HepG2 (cell line): ENCODE measurements at regions not wholly inside any gene's neighbourhood (a gene's known extent, or its start where the extent isn't known, plus 50 kb on each side); places are given as distances from the start of the nearest gene placed in this dataset.

Experiments used
- BRD4 ChIP-seq: sonication (generic); formaldehyde crosslinking; IDR thresholded peaks from 2 replicates; pipeline ENCODE4 v1.4.0; 2020; ENCODE audit warnings: missing genetic modification reagents
- CBX2 ChIP-seq, 2 experiments: fragments of 200-600 bp in 1 of 2; sonication (generic); formaldehyde crosslinking in 1 of 2; IDR thresholded peaks; 2 replicates each; pipeline versions ENCODE4 v1.7.0 to v1.8.1; 2018 to 2022; ENCODE audit warnings: low read depth in 2 of 2, low read length in 1 of 2, mild to moderate bottlenecking in 1 of 2, missing genetic modification reagents in 1 of 2
- HOXA3 ChIP-seq: sonication (generic); formaldehyde crosslinking; IDR thresholded peaks from 2 replicates; pipeline ENCODE4 v1.5.0; 2020; ENCODE audit warnings: missing genetic modification reagents
- KDM2A ChIP-seq: sonication (generic); formaldehyde crosslinking; IDR thresholded peaks from 2 replicates; pipeline ENCODE4 v1.4.0; 2020; ENCODE audit warnings: low read depth, missing genetic modification reagents, borderline replicate concordance
- KDM6A ChIP-seq: IDR thresholded peaks from 2 replicates; pipeline ENCODE4 v1.6.1; 2016; ENCODE audit warnings: low read depth
- NFE2 ChIP-seq: sonication (generic); formaldehyde crosslinking; IDR thresholded peaks from 2 replicates; pipeline ENCODE4 v1.4.0; 2020; ENCODE audit warnings: missing genetic modification reagents
- NFYC ChIP-seq: IDR thresholded peaks from 2 replicates; pipeline ENCODE4 v1.6.1; 2016; ENCODE audit warnings: missing genetic modification reagents, missing compliant biosample characterization
- SOX6 ChIP-seq, 2 experiments: fragments of 450-650 bp in 1 of 2; sonication (generic) in 1 of 2; formaldehyde crosslinking in 1 of 2; IDR thresholded peaks; 2 replicates each; pipeline versions ENCODE4 v1.4.0 to v1.6.1; 2017 to 2020; ENCODE audit warnings: antibody characterized with exemption in 1 of 2, mild to moderate bottlenecking in 1 of 2, missing genetic modification reagents in 1 of 2
- TCF12 ChIP-seq, 2 experiments: fragments of 450-650 bp in 1 of 2; sonication (generic) in 1 of 2; formaldehyde crosslinking in 1 of 2; IDR thresholded peaks; 2 replicates each; pipeline versions ENCODE4 v1.6.1 to v1.8.0; 2017 to 2022; ENCODE audit warnings: antibody characterized with exemption in 1 of 2, mild to moderate bottlenecking in 1 of 2, missing genetic modification reagents in 1 of 2, moderate library complexity in 1 of 2
- TCF7 ChIP-seq: sonication (generic); IDR thresholded peaks from 2 replicates; pipeline ENCODE4 v1.6.1; 2016; ENCODE audit warnings: antibody characterized with exemption, low read depth
- TOE1 ChIP-seq: sonication (generic); formaldehyde crosslinking; IDR thresholded peaks from 2 replicates; pipeline ENCODE4 v1.4.0; 2020; ENCODE audit warnings: mild to moderate bottlenecking, missing genetic modification reagents
- ZNF292 ChIP-seq: sonication (generic); formaldehyde crosslinking; IDR thresholded peaks from 2 replicates; pipeline ENCODE4 v1.8.1; 2022; ENCODE audit warnings: mild to moderate bottlenecking, low read depth, missing genetic modification reagents, borderline replicate concordance
- ZNF383 ChIP-seq: sonication (generic); formaldehyde crosslinking; IDR thresholded peaks from 2 replicates; pipeline ENCODE4 v1.4.0; 2020; ENCODE audit warnings: missing genetic modification reagents, mild to moderate bottlenecking, borderline replicate concordance
- ZNF496 ChIP-seq: sonication (generic); formaldehyde crosslinking; IDR thresholded peaks from 2 replicates; pipeline ENCODE4 v1.8.1; 2023; ENCODE audit warnings: mild to moderate bottlenecking, moderate library complexity, missing genetic modification reagents; ENCODE audit not compliant: insufficient replicate concordance
- ZNF660 ChIP-seq: sonication (generic); formaldehyde crosslinking; IDR thresholded peaks from 2 replicates; pipeline ENCODE4 v1.5.1; 2020; ENCODE audit warnings: mild to moderate bottlenecking, low read depth, missing genetic modification reagents, borderline replicate concordance
- TF ChIP-seq, protein P1 (sequence below): sonication (generic); formaldehyde crosslinking; IDR thresholded peaks from 2 replicates; pipeline ENCODE4 v1.5.1; 2020; ENCODE audit warnings: mild to moderate bottlenecking, missing genetic modification reagents, moderate library complexity
- TF ChIP-seq, protein P2 (sequence below): sonication (generic); formaldehyde crosslinking; IDR thresholded peaks from 2 replicates; pipeline ENCODE4 v1.4.0; 2020; ENCODE audit warnings: missing genetic modification reagents
- TF ChIP-seq, protein P3 (sequence below): sonication (generic); formaldehyde crosslinking; IDR thresholded peaks from 2 replicates; pipeline ENCODE4 v1.4.0; 2020; ENCODE audit warnings: mild to moderate bottlenecking, missing genetic modification reagents, borderline replicate concordance

DNA sequence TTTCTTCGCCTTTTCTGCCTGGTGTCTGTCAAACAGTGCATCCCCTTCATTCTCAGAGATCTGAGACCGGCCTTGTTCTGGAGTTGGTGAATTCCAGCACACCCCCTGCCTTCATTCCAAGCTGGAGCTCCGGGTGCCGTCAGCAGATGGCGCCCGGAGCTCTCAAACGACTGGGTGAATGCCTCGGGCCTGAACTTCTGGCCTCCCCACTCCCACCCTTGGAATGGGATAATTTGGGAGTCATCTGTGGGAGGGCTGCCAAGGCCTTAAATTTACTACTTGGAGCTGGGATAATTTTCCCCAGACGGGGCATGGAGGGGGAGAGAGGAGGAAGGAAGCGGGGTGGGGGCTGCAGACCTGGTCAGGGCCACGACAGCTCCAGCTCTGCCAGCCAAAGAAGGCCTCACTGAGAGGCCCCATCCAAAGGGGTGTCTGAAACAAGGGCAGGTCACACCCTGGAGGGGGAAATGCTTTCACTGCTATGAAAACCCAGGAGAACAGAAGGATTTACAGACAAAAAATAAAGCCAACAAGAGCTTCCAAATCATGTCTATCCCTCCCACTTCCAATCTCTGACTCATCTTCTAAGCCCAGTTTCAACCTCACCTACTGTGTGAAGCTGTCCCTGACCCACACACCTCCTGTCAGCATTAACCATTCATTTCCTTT is 187.9 kb downstream of the OPA1 start (continued):
- TF ChIP-seq KDM2A (CRISPR knock-in tag) = no peak
- TF ChIP-seq KDM6A (CRISPR knock-in tag) = no peak
- TF ChIP-seq NFYC (CRISPR knock-in tag) = no peak
- TF ChIP-seq TCF7 = no peak
- TF ChIP-seq CBX2 (IDR thresholded peaks at IDR 0.05; ENCODE audit: low read depth, low read length) = no peak
- no peak for TF ChIP-seq CBX2 (CRISPR knock-in tag; IDR thresholded peaks at IDR 0.05; ENCODE audit: low read depth)
- no peak for TF ChIP-seq TCF12 (IDR thresholded peaks at IDR 0.05)
- no peak for TF ChIP-seq TCF12 (CRISPR knock-in tag; IDR thresholded peaks at IDR 0.05)
- no peak for TF ChIP-seq ZNF496 (CRISPR knock-in tag)
- TF ChIP-seq, protein P1, sequence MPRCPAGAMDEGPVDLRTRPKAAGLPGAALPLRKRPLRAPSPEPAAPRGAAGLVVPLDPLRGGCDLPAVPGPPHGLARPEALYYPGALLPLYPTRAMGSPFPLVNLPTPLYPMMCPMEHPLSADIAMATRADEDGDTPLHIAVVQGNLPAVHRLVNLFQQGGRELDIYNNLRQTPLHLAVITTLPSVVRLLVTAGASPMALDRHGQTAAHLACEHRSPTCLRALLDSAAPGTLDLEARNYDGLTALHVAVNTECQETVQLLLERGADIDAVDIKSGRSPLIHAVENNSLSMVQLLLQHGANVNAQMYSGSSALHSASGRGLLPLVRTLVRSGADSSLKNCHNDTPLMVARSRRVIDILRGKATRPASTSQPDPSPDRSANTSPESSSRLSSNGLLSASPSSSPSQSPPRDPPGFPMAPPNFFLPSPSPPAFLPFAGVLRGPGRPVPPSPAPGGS (CRISPR knock-in tag) = no peak
- no peak for TF ChIP-seq ZNF383
- TF ChIP-seq NFE2 (CRISPR knock-in tag) = no peak
- no peak for TF ChIP-seq ZNF660
- TF ChIP-seq, protein P2, sequence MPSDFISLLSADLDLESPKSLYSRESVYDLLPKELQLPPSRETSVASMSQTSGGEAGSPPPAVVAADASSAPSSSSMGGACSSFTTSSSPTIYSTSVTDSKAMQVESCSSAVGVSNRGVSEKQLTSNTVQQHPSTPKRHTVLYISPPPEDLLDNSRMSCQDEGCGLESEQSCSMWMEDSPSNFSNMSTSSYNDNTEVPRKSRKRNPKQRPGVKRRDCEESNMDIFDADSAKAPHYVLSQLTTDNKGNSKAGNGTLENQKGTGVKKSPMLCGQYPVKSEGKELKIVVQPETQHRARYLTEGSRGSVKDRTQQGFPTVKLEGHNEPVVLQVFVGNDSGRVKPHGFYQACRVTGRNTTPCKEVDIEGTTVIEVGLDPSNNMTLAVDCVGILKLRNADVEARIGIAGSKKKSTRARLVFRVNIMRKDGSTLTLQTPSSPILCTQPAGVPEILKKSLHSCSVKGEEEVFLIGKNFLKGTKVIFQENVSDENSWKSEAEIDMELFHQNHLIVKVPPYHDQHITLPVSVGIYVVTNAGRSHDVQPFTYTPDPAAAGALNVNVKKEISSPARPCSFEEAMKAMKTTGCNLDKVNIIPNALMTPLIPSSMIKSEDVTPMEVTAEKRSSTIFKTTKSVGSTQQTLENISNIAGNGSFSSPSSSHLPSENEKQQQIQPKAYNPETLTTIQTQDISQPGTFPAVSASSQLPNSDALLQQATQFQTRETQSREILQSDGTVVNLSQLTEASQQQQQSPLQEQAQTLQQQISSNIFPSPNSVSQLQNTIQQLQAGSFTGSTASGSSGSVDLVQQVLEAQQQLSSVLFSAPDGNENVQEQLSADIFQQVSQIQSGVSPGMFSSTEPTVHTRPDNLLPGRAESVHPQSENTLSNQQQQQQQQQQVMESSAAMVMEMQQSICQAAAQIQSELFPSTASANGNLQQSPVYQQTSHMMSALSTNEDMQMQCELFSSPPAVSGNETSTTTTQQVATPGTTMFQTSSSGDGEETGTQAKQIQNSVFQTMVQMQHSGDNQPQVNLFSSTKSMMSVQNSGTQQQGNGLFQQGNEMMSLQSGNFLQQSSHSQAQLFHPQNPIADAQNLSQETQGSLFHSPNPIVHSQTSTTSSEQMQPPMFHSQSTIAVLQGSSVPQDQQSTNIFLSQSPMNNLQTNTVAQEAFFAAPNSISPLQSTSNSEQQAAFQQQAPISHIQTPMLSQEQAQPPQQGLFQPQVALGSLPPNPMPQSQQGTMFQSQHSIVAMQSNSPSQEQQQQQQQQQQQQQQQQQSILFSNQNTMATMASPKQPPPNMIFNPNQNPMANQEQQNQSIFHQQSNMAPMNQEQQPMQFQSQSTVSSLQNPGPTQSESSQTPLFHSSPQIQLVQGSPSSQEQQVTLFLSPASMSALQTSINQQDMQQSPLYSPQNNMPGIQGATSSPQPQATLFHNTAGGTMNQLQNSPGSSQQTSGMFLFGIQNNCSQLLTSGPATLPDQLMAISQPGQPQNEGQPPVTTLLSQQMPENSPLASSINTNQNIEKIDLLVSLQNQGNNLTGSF (CRISPR knock-in tag) = no peak
- TF ChIP-seq ZNF292 (CRISPR knock-in tag) = no peak
- TF ChIP-seq SOX6 (IDR thresholded peaks at IDR 0.05) = no peak
- no peak for TF ChIP-seq SOX6 (CRISPR knock-in tag; IDR thresholded peaks at IDR 0.05)
- TF ChIP-seq, protein P3, sequence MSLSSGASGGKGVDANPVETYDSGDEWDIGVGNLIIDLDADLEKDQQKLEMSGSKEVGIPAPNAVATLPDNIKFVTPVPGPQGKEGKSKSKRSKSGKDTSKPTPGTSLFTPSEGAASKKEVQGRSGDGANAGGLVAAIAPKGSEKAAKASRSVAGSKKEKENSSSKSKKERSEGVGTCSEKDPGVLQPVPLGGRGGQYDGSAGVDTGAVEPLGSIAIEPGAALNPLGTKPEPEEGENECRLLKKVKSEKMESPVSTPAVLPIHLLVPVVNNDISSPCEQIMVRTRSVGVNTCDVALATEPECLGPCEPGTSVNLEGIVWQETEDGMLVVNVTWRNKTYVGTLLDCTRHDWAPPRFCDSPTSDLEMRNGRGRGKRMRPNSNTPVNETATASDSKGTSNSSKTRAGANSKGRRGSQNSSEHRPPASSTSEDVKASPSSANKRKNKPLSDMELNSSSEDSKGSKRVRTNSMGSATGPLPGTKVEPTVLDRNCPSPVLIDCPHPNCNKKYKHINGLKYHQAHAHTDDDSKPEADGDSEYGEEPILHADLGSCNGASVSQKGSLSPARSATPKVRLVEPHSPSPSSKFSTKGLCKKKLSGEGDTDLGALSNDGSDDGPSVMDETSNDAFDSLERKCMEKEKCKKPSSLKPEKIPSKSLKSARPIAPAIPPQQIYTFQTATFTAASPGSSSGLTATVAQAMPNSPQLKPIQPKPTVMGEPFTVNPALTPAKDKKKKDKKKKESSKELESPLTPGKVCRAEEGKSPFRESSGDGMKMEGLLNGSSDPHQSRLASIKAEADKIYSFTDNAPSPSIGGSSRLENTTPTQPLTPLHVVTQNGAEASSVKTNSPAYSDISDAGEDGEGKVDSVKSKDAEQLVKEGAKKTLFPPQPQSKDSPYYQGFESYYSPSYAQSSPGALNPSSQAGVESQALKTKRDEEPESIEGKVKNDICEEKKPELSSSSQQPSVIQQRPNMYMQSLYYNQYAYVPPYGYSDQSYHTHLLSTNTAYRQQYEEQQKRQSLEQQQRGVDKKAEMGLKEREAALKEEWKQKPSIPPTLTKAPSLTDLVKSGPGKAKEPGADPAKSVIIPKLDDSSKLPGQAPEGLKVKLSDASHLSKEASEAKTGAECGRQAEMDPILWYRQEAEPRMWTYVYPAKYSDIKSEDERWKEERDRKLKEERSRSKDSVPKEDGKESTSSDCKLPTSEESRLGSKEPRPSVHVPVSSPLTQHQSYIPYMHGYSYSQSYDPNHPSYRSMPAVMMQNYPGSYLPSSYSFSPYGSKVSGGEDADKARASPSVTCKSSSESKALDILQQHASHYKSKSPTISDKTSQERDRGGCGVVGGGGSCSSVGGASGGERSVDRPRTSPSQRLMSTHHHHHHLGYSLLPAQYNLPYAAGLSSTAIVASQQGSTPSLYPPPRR (CRISPR knock-in tag) = no peak
- no peak for TF ChIP-seq TOE1
- no peak for TF ChIP-seq HOXA3
- no peak for TF ChIP-seq BRD4 (CRISPR knock-in tag)
